ENCODE measurements at regions not wholly inside any gene's neighbourhood (a gene's known extent, or its start where the extent isn't known, plus 50 kb on each side); places are given as distances from the start of the nearest gene placed in this dataset.
A peak's percentile ranks its signal among the peaks of the same experiment; 100 is the strongest.

GRCh38 chr12:79534029-79534867, 156.5 kb downstream of the PAWR start:
- Mint-ChIP-seq H3K36me3 (peaks cover 3% of the 10 kb centered on the region), H3K27me3 (no peaks in the 10 kb centered on the region), H3K9me3 (peaks cover 0 to 2% (median 0%) of the 10 kb centered on the region in 3 donors), H3K4me1 (no peaks in the 10 kb centered on the region), H3K4me3 (no peak overlapping the region), H3K27ac (no peak overlapping the region)

GRCh38 chr12:79532907-79533288, 157.9 kb downstream of the PAWR start:
- peaks cover 0 to 2% (median 0%) of the 10 kb centered on the region in 3 donors for H3K9me3 Mint-ChIP-seq
- H3K27me3 Mint-ChIP-seq, result no peaks in the 10 kb centered on the region
- H3K27ac Mint-ChIP-seq, result no peak overlapping the region
- H3K4me3 Mint-ChIP-seq, result no peak overlapping the region
- peaks cover 3% of the 10 kb centered on the region for H3K36me3 Mint-ChIP-seq
- no peaks in the 10 kb centered on the region for H3K4me1 Mint-ChIP-seq

- Mint-ChIP-seq H3K36me3 (no peaks in the 10 kb centered on the region), H3K4me1 (no peaks in the 10 kb centered on the region), H3K27me3 (no peaks in the 10 kb centered on the region), H3K4me3 (no peak overlapping the region), H3K9me3 (peaks cover 0 to 2% (median 0%) of the 10 kb centered on the region in 3 donors), H3K27ac (no peak overlapping the region)
These were observed 159.2 kb downstream of the PAWR start for GRCh38 chr12:79531518-79531917.

- no peaks in the 10 kb centered on the region for H3K9me3 Mint-ChIP-seq
- H3K4me1 Mint-ChIP-seq, result no peaks in the 10 kb centered on the region
- H3K36me3 Mint-ChIP-seq, result no peaks in the 10 kb centered on the region
- H3K27ac Mint-ChIP-seq, result no peak overlapping the region
- no peak overlapping the region for H3K4me3 Mint-ChIP-seq
- no peaks in the 10 kb centered on the region for H3K27me3 Mint-ChIP-seq
These were observed 163.3 kb downstream of the PAWR start for GRCh38 chr12:79527473-79527872.

GRCh38 chr12:79525357-79525756, 165.4 kb downstream of the PAWR start:
- Mint-ChIP-seq H3K27me3 (no peaks in the 10 kb centered on the region), H3K4me1 (no peaks in the 10 kb centered on the region)

GRCh38 chr12:79524507-79525148, 166.1 kb downstream of the PAWR start:
- Mint-ChIP-seq H3K4me3 (no peak overlapping the region), H3K9me3 (peaks cover 0 to 1% (median 0%) of the 10 kb centered on the region in 3 donors), H3K27ac (no peak overlapping the region), H3K4me1 (no peaks in the 10 kb centered on the region), H3K27me3 (no peaks in the 10 kb centered on the region), H3K36me3 (peaks cover 2% of the 10 kb centered on the region)

More at GRCh38 chr12:79525357-79525756, 165.4 kb downstream of the PAWR start:
- Mint-ChIP-seq H3K36me3 (peaks cover 2% of the 10 kb centered on the region), H3K9me3 (peaks cover 0 to 1% (median 0%) of the 10 kb centered on the region in 3 donors), H3K27ac (no peak overlapping the region), H3K4me3 (no peak overlapping the region)

- Mint-ChIP-seq H3K4me1 (no peaks in the 10 kb centered on the region), H3K27me3 (no peaks in the 10 kb centered on the region), H3K27ac (no peak overlapping the region), H3K4me3 (no peak overlapping the region), H3K9me3 (peaks cover 0 to 1% (median 0%) of the 10 kb centered on the region in 3 donors), H3K36me3 (peaks cover 4% of the 10 kb centered on the region)
These were observed 167.8 kb downstream of the PAWR start for GRCh38 chr12:79522989-79523386.

- H3K27me3 Mint-ChIP-seq, result no peaks in the 10 kb centered on the region
- no peak overlapping the region for H3K27ac Mint-ChIP-seq
- no peaks in the 10 kb centered on the region for H3K4me1 Mint-ChIP-seq
- H3K9me3 Mint-ChIP-seq, result peaks cover 0 to 1% (median 0%) of the 10 kb centered on the region in 3 donors
- H3K36me3 Mint-ChIP-seq, result peaks cover 4% of the 10 kb centered on the region
- H3K4me3 Mint-ChIP-seq, result no peak overlapping the region
These were observed 168.3 kb downstream of the PAWR start for GRCh38 chr12:79522257-79522988.

- Mint-ChIP-seq H3K4me1 (no peaks in the 10 kb centered on the region), H3K27me3 (no peaks in the 10 kb centered on the region), H3K27ac (no peak overlapping the region), H3K36me3 (peaks cover 4% of the 10 kb centered on the region), H3K4me3 (no peak overlapping the region), H3K9me3 (peaks cover 0 to 1% (median 0%) of the 10 kb centered on the region in 3 donors)
These were observed 169.2 kb downstream of the PAWR start for GRCh38 chr12:79521576-79521975.

GRCh38 chr12:79517363-79517762, 173.4 kb downstream of the PAWR start:
- Mint-ChIP-seq H3K4me1 (no peaks in the 10 kb centered on the region), H3K9me3 (peaks cover 3 to 7% (median 6%) of the 10 kb centered on the region in 3 donors), H3K27ac (no peak overlapping the region), H3K27me3 (no peaks in the 10 kb centered on the region), H3K4me3 (no peak overlapping the region), H3K36me3 (peaks cover 4% of the 10 kb centered on the region)

GRCh38 chr12:79515530-79515935, 175.2 kb downstream of the PAWR start:
- H3K27ac Mint-ChIP-seq, result no peak overlapping the region
- H3K4me3 Mint-ChIP-seq, result no peak overlapping the region
- H3K4me1 Mint-ChIP-seq, result no peaks in the 10 kb centered on the region
- H3K27me3 Mint-ChIP-seq, result no peaks in the 10 kb centered on the region
- peaks cover 3 to 8% (median 7%) of the 10 kb centered on the region in 3 donors for H3K9me3 Mint-ChIP-seq
- peaks cover 3% of the 10 kb centered on the region for H3K36me3 Mint-ChIP-seq

- Mint-ChIP-seq H3K9me3 (peaks cover 3 to 8% (median 7%) of the 10 kb centered on the region in 3 donors), H3K36me3 (peaks cover 2% of the 10 kb centered on the region), H3K4me3 (no peak overlapping the region), H3K27ac (no peak overlapping the region), H3K4me1 (no peaks in the 10 kb centered on the region), H3K27me3 (no peaks in the 10 kb centered on the region)
These were observed 175.8 kb downstream of the PAWR start for GRCh38 chr12:79514730-79515529.

GRCh38 chr12:79512068-79512467, 178.7 kb downstream of the PAWR start:
- Mint-ChIP-seq H3K4me1 (no peaks in the 10 kb centered on the region), H3K27ac (no peak overlapping the region), H3K36me3 (no peaks in the 10 kb centered on the region), H3K9me3 (peaks cover 3 to 8% (median 7%) of the 10 kb centered on the region in 3 donors), H3K4me3 (no peak overlapping the region), H3K27me3 (no peaks in the 10 kb centered on the region)

- H3K36me3 Mint-ChIP-seq, result no peaks in the 10 kb centered on the region
- H3K27me3 Mint-ChIP-seq, result no peaks in the 10 kb centered on the region
- H3K27ac Mint-ChIP-seq, result no peak overlapping the region
- H3K9me3 Mint-ChIP-seq, result peaks cover 0 to 7% (median 0%) of the 10 kb centered on the region in 3 donors
- H3K4me1 Mint-ChIP-seq, result no peaks in the 10 kb centered on the region
- H3K4me3 Mint-ChIP-seq, result peak overlapping the region in 1 of 4 donors; percentile 23
These were observed 182.1 kb downstream of the PAWR start for GRCh38 chr12:79508622-79509021.
